ENCODE measurements at regions not wholly inside any gene's neighbourhood (a gene's known extent, or its start where the extent isn't known, plus 50 kb on each side); places are given as distances from the start of the nearest gene placed in this dataset.

DNA sequence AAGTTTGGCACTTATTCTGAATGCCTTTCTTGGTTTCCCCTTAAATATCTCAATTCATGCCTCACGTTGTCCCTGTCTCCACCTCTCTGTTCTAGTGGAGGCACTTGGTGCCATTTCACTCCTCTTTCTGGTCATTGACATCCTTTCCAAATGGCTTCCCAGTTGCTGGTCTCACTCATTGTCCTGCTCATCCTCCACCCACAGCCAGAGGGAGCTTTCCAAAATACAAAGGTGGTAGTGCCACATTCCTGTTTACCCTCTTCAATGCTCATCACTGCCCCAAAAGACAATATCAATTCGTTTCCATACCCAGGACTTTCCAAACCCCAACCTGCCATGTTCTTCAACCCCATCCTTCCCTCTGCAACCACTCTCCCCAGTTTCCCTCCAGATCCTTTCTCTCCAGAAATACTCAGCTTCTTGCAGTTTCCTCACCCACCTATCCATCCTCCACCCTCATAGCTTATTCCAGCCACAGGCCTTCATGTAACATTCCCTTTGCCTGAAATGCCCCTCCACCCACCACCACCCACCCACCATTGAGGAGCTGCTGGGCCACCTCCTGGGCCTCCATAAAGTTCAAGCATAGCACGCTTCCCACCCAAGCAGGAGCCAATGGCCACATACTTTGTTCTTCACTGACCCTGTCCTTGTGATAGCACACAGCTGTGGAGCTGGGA is 63.1 kb upstream of the ADRB1 start:
- TF ChIP-seq, protein P1, sequence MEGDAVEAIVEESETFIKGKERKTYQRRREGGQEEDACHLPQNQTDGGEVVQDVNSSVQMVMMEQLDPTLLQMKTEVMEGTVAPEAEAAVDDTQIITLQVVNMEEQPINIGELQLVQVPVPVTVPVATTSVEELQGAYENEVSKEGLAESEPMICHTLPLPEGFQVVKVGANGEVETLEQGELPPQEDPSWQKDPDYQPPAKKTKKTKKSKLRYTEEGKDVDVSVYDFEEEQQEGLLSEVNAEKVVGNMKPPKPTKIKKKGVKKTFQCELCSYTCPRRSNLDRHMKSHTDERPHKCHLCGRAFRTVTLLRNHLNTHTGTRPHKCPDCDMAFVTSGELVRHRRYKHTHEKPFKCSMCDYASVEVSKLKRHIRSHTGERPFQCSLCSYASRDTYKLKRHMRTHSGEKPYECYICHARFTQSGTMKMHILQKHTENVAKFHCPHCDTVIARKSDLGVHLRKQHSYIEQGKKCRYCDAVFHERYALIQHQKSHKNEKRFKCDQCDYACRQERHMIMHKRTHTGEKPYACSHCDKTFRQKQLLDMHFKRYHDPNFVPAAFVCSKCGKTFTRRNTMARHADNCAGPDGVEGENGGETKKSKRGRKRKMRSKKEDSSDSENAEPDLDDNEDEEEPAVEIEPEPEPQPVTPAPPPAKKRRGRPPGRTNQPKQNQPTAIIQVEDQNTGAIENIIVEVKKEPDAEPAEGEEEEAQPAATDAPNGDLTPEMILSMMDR (IDR thresholded peaks at IDR 0.05; ENCODE audit: unreplicated experiment) = no peak
- H3K4me1 Mint-ChIP-seq = peaks cover 8% of the 10 kb centered on the region
- DNase-seq (ENCODE audit: low spot score in 2 of 2, unreplicated experiment in 2 of 2) = no peak
- peaks cover 4% of the 10 kb centered on the region for H3K27me3 Mint-ChIP-seq (ENCODE audit: low read depth)
- no peaks in the 10 kb centered on the region for H3K36me3 Mint-ChIP-seq
- no peak overlapping the region for H3K27ac Mint-ChIP-seq
- H3K4me3 Mint-ChIP-seq = no peak overlapping the region
- no peaks in the 10 kb centered on the region for H3K9me3 Mint-ChIP-seq

DNA sequence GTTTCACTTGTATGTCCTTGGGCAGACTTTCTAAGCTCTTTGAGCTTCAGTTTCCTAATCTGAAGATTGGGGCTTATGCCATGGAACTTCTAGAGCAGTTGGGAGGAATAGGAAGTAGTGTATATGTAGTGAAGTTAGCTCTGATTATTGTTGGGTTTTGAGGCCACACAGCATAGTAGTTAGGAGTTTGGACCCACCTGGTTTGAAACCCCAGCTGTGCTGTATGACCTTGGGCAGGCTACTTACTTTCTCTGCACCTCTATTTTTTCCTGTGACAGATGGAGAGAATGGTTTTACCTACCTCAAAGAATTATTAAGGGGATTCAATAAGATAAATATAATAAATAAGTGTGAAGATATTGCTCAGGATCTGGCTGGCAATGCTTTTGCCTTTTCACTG is 61.4 kb upstream of the ADRB1 start:
- Mint-ChIP-seq H3K27me3 (ENCODE audit: low read depth) (no peaks in the 10 kb centered on the region), H3K9me3 (peaks cover 3% of the 10 kb centered on the region), H3K4me3 (no peak overlapping the region), H3K4me1 (peaks cover 8% of the 10 kb centered on the region), H3K36me3 (no peaks in the 10 kb centered on the region), H3K27ac (peak overlapping the region; percentile 59)
- DNase-seq (ENCODE audit: low spot score in 2 of 2, unreplicated experiment in 2 of 2) = no peak
- TF ChIP-seq, protein P1 (IDR thresholded peaks at IDR 0.05; ENCODE audit: unreplicated experiment) = no peak

DNA sequence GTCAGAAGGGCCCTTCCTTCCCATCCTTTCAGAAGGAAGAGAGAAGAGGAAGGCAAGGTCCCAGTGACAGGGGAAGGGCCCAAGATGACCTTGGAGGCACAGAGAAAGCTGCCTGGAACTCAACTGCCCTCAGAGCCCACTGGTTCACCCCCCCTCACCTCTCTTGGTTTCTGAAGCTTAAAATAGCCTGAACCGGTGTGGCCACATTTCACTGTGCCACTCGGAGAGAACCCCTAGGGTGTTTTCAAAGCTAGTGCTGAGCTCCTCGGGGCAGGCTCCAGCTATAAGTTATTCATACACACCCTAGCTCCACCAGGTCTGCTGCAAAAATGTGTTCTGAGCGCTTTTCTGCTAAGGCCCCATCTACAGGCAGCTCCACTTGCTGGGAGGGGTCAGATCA is 60.9 kb upstream of the ADRB1 start:
- Mint-ChIP-seq H3K27ac (peak overlapping the region; percentile 58), H3K9me3 (peaks cover 7% of the 10 kb centered on the region), H3K36me3 (no peaks in the 10 kb centered on the region), H3K4me1 (peaks cover 8% of the 10 kb centered on the region), H3K27me3 (ENCODE audit: low read depth) (no peaks in the 10 kb centered on the region), H3K4me3 (no peak overlapping the region)
- DNase-seq (ENCODE audit: low spot score in 2 of 2, unreplicated experiment in 2 of 2) = peak in 1 of 2 experiments; percentile 50
- TF ChIP-seq, protein P1 (IDR thresholded peaks at IDR 0.05; ENCODE audit: unreplicated experiment) = no peak

DNA sequence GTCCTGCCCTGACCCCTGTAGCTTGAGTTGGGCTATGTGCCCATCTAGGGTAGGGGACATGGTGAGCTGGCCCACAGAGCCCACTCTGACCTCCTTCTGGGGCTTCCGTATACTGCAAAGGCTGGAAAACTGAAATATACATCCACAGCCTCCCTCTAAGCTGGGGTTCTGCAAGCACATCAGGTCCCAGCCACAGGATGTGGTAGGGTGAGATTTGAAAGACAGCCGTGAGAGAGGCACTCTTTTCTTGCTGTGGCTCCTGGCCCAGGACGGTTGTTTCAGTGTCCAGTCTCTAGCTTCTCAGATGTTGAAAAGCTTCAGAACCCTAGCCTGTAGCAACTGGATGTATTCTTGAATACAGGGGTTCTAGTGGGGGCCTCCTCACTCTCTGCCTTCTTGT is 60.1 kb upstream of the ADRB1 start:
- no peak for DNase-seq (ENCODE audit: low spot score in 2 of 2, unreplicated experiment in 2 of 2)
- Mint-ChIP-seq H3K4me1 (peaks cover 8% of the 10 kb centered on the region), H3K27ac (peak overlapping the region; percentile 14), H3K9me3 (peaks cover 10% of the 10 kb centered on the region), H3K27me3 (ENCODE audit: low read depth) (no peaks in the 10 kb centered on the region), H3K36me3 (no peaks in the 10 kb centered on the region), H3K4me3 (no peak overlapping the region)
- TF ChIP-seq, protein P1 (IDR thresholded peaks at IDR 0.05; ENCODE audit: unreplicated experiment) = no peak

DNA sequence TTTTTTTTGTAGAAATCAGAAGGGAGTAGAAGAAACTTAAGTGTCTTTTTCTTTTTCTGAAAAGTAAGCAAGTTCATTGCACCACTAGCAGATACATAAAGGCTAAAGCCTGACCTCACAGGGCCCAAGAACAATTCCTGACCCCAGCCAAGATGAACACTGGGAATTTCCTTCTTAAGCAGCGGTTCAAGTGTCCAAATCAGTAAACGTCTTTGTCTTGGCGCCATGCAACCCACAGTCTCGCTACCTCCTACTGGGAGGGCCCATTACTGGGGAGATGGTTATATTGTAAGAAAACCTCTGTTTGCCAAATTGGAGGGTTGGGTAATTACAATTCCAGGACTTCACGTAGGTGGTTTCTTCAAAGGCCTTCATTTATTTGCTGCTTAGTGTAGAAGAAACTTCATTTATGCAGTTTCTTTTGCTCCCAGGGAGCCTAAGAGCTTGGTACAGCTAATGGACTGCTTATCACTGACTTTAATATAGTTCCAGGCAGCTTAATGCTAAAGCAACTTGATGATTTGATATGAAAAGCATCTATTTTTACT is 58.3 kb upstream of the ADRB1 start:
- Mint-ChIP-seq H3K36me3 (no peaks in the 10 kb centered on the region), H3K4me1 (peaks cover 8% of the 10 kb centered on the region), H3K4me3 (no peak overlapping the region), H3K27ac (no peak overlapping the region), H3K9me3 (peaks cover 10% of the 10 kb centered on the region), H3K27me3 (ENCODE audit: low read depth) (no peaks in the 10 kb centered on the region)
- TF ChIP-seq, protein P1 (IDR thresholded peaks at IDR 0.05; ENCODE audit: unreplicated experiment) = no peak
- DNase-seq (ENCODE audit: low spot score in 2 of 2, unreplicated experiment in 2 of 2) = no peak

Measured in mesothelial cell of epicardium (in vitro differentiated cells).